ENCODE measurements at regions not wholly inside any gene's neighbourhood (a gene's known extent, or its start where the extent isn't known, plus 50 kb on each side); places are given as distances from the start of the nearest gene placed in this dataset.

GRCh38 chr2:205905576-205905975 lies 180.4 kb downstream of the INO80D start:
- TF ChIP-seq CTCF (IDR thresholded peaks at IDR 0.05) = no peak
- TF ChIP-seq POLR2A (IDR thresholded peaks at IDR 0.05) = no peak
